ENCODE measurements at regions not wholly inside any gene's neighbourhood (a gene's known extent, or its start where the extent isn't known, plus 50 kb on each side); places are given as distances from the start of the nearest gene placed in this dataset.

DNA sequence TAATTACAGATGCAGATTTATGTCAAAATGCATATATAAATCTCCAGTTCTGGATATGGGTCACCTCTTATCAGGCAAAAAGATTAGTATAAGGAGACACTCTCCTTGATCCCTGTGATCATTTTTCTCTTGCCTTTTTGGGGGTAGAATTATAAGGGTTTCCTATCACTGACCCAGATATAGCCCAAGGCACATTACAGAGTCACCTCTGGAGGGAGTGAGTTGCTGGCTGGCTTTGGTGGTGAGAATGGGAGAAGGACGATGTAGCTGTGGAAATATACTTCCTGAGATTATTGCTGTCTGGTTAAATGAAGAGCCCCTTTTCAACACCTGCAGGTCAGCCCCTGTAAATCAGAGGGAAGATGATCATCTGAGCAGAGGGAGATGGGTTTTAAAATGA lies 418.7 kb downstream of the MTX2 start:
- no peak for DNase-seq

DNA sequence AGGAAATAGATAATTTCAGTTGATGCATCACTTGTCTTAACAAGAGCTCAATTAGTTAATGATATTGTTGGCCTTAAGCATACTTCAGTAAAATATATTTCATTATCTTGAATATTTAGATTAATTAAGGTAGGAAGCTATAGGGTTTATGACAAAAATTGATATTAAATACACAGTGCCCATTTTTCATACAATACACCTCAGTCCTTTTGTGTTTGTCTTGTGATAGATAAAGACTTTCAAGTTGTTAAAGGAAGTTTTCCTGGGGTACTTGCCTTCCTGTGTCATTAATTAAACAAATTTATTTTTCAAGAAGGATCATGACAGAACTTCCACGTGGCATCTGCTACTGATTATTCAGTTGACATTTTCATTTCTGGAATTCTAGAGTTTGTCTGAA lies 420.5 kb downstream of the MTX2 start:
- no peak for DNase-seq

GRCh38 chr2:176691471-176691870 lies 422.2 kb downstream of the MTX2 start:
- DNase-seq, result no peak

DNA sequence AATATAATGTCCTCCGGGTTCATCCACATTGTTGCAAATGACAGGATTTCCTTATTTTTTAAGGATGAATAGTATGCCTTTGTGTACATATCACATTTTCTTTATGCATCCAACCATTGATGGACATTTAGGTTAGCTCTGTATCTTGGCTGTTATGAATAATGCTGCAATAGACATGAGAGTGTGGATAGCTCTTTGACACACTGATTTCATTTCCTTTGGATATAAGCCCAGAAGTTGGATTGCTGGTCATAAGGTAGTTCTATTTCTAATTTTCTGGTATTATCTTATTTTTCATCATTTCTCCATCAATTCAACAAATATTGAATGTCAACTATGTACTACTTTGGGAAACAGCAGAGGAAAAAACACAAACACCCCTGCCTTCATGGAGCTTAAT lies 423.3 kb downstream of the MTX2 start:
- no peak for DNase-seq

DNA sequence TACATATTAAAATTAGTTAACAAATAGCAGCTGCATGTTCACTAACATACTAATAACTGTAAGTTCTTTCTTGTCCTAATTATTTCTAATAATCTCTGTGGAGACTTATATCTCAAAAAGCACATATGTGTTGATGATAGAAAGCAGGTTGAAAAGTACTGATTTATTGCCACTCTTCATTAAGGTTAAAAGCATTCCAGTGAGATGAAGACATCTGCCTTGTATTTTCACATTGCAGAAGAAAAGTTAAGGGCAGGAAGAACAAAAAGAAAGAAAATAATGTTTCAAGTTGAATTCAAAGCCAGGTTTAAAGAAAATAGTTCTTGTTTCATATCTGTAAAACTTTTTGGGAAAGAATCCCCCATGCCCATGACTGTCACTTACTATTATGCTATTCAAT lies 429.9 kb downstream of the MTX2 start:
- DNase-seq, result no peak

DNA sequence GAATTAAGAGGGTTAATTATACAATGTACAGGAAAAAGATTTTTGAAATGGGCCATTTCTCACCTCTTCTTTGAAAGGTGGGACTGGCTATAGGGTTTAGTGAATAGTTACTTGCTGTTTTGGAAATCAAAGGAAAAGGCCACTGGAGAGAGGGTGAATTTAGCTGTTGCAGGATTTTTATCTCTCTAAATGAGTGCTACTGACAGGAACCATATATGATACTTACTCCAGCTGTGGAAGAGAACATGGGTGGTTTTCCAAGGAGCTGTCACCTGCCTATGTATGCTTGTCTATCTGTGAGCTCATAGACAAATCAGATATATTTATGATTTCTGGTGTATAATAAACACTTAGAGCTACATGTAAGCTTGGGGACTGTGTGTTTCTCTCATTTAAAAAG lies 430.4 kb downstream of the MTX2 start:
- DNase-seq, result no peak

DNA sequence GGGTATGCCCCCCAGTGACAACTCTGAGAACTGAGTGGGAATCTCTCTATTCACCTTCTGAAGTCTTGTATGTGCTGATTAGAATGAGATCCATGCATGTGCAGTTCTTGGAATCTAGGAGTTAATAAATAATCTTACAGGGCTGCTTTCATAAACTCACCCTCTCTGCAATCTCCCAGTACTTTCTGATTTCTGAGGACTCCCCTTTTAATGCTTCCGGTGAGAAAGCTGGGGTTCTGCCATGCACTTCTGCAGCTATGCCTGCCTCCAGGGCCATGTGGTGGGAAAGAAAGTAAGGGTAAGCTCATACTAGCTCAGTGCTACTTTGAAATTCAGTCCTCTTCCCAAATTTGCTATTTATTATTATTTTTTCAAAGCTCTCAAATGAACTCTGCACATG lies 432.9 kb downstream of the MTX2 start:
- no peak for DNase-seq

- no peak for DNase-seq
Measured at GRCh38 chr2:176704282-176704858, 435.1 kb downstream of the MTX2 start.

GRCh38 chr2:176709149-176709951 lies 440.1 kb downstream of the MTX2 start:
- no peak for DNase-seq

DNA sequence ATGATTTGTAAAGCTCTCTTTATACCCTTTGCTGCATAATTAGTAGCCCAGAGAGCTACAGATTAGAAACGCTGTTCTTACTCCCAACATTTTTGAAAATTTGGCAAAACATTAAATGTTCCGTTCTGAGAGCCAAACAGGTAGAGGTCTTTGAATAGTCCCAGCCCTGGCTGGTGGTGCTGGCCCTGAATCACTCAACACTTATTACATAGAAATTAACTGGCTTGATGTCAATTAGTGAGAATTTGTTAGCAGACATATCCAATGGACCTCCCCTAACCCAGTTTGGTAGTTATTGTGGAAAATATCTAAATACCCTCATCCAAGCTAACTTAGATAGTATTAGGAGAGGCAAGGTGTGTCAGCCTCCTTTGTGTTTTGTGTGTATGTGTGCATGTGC lies 440.7 kb downstream of the MTX2 start:
- DNase-seq, result no peak

GRCh38 chr2:176710657-176711186 lies 441.5 kb downstream of the MTX2 start:
- no peak for DNase-seq

DNA sequence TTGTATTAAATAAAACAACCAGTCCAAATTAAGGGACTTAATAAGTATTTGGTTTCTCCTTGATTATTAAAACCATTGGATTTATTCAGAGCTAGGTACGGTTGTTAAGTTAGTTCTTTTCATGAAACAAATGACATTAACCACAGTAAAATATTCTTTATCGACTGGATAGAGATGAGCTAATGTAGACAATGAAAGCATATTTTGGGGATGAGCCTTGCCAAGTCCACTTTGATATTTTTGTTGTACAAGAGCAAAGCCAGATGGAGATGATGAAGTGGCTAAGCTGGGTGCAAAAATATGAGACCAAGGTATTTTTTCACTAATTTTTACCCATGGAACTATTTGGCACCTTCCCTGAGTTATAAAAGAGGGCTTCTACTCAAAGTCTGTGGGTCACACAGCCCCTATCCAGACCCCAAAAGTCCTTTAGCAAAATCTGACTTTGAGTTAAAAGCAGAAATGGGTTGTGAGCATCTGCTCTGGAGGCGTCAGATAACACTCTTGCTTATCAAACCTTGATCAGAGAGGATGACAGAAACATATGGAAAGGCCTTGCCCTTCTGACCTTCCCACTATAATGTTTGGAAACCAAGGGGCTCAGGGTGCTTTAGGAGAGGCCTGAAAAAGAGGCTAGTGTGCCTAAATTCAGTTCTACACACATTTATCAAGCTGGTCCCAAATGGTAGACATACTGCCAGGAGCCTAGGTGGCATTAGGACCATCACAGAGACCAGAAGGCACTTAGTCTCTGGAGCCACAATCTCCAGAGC lies 456.8 kb downstream of the MTX2 start:
- DNase-seq, result no peak

- no peak for DNase-seq
Measured at GRCh38 chr2:176727696-176728095, 458.5 kb downstream of the MTX2 start.

- DNase-seq, result no peak
Measured at GRCh38 chr2:176729706-176730569, 460.7 kb downstream of the MTX2 start.

GRCh38 chr2:176732780-176733179 lies 463.5 kb downstream of the MTX2 start:
- DNase-seq, result no peak

- no peak for DNase-seq
Measured at GRCh38 chr2:176733698-176734430, 464.6 kb downstream of the MTX2 start.

GRCh38 chr2:176734868-176735267 lies 465.6 kb downstream of the MTX2 start:
- DNase-seq, result no peak

DNA sequence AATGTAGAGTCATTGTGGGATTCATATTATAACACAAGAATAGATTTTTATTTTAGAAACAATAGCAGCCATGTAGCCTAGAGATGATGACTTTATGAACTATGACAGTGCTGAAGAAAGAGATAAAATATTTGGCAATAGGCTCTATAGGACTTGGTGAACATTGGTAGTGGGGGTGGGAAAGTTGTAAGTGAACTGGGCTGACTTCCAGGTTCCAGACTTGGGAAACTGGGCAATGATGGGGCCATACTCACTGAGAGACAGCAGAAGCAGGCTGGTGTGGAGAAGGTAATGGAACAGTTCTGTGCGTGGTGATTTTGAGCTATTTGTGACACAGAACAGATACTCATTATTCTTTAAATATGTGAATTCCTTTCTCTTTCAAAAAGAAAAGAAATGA lies 470.3 kb upstream of the HNRNPA3 start:
- DNase-seq, result no peak

GRCh38 chr2:176743671-176744070 lies 468.9 kb upstream of the HNRNPA3 start:
- no peak for DNase-seq

DNA sequence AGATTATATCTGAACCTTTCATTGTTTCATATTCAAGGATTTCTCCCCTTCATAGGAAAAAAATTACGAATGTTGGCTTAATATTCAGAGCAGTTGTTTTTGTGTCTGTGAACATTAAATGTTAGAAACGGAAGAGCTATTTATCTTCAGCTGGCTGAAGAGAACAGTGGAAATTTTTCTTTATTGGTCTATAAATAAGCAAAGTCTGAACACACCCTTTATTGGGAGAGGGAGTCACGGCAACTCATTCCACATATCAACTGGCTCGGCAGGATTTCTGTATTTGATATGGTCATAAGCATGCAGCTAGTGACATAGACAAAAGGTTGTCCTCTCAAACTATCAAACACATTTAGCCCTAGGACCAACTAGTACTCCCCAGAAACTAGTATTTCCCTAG lies 468.4 kb upstream of the HNRNPA3 start:
- DNase-seq, result no peak

- no peak for DNase-seq
Measured at GRCh38 chr2:176745543-176746200, 466.9 kb upstream of the HNRNPA3 start.

GRCh38 chr2:176746411-176746810 lies 466.2 kb upstream of the HNRNPA3 start:
- DNase-seq, result no peak
